Osteoblast (primary cell): ENCODE measurements at regions not wholly inside any gene's neighbourhood (a gene's known extent, or its start where the extent isn't known, plus 50 kb on each side); places are given as distances from the start of the nearest gene placed in this dataset.
"Not testable (repeated sequence)": the region's sequence is repeated elsewhere in the genome, so short reads cannot be mapped to it uniquely, and the experiment has no call there.

ENCODE experiments used
- DNase-seq: peaks from one replicate; pipeline ENCODE4 v3.0.0; 2011; ENCODE audit warnings: low spot score, mixed read lengths; ENCODE audit not compliant: insufficient read length; ENCODE audit errors: missing footprints
- H2AFZ ChIP-seq: 2 replicates; pipeline ENCODE4 v1.6.0; 2011; ENCODE audit warnings: mild to moderate bottlenecking, low read length
- H3K27ac ChIP-seq: 2 replicates; pipeline ENCODE4 v1.5.1; 2011; ENCODE audit warnings: mild to moderate bottlenecking, low read depth, low read length, moderate library complexity
- H3K27me3 ChIP-seq: 2 replicates; pipeline ENCODE4 v1.6.0; 2012; ENCODE audit warnings: mild to moderate bottlenecking, control low read depth, inconsistent platforms, low read length, moderate library complexity; ENCODE audit not compliant: insufficient read depth
- H3K36me3 ChIP-seq: 2 replicates; pipeline ENCODE4 v1.5.1; 2011; ENCODE audit warnings: mild to moderate bottlenecking, low read length, control low read depth, moderate library complexity; ENCODE audit not compliant: insufficient read depth
- H3K4me1 ChIP-seq: 2 replicates; pipeline ENCODE4 v1.5.1; 2011; ENCODE audit warnings: mild to moderate bottlenecking, low read length, control low read depth, moderate library complexity; ENCODE audit not compliant: insufficient read depth
- H3K4me2 ChIP-seq: 2 replicates; pipeline ENCODE4 v1.6.0; 2011; ENCODE audit warnings: mild to moderate bottlenecking, low read length; ENCODE audit not compliant: insufficient read depth
- H3K4me3 ChIP-seq: fragments of 200-600 bp; sonication (generic); 3 replicates; pipeline ENCODE4 v1.5.1; 2012; ENCODE audit warnings: mild to moderate bottlenecking, low read length, inconsistent platforms; ENCODE audit not compliant: insufficient read depth
- H3K79me2 ChIP-seq: 2 replicates; pipeline ENCODE4 v1.6.0; 2012; ENCODE audit warnings: mild to moderate bottlenecking, low read length, control low read depth, inconsistent platforms; ENCODE audit not compliant: insufficient read depth
- H3K9me3 ChIP-seq: 2 replicates; pipeline ENCODE4 v1.5.1; 2011; ENCODE audit warnings: low read depth, low read length, control low read depth
- H4K20me1 ChIP-seq: 2 replicates; pipeline ENCODE4 v1.6.0; 2012; ENCODE audit warnings: mild to moderate bottlenecking, low read length, control low read depth; ENCODE audit not compliant: insufficient read depth
- CTCF ChIP-seq: IDR thresholded peaks from 2 replicates; pipeline ENCODE4 v1.5.1; 2011; ENCODE audit warnings: mild to moderate bottlenecking, low read depth, low read length, moderate library complexity; ENCODE audit errors: extremely low read depth

GRCh38 chr4:135927651-135928050, 1604.6 kb downstream of the PCDH18 start:
- Histone ChIP-seq H2AFZ (no peak overlapping the region), H3K4me1 (no peaks in the 10 kb centered on the region), H3K9me3 (no peaks in the 10 kb centered on the region), H3K27me3 (no peaks in the 10 kb centered on the region), H3K27ac (no peak overlapping the region), H4K20me1 (no peaks in the 10 kb centered on the region), H3K79me2 (no peaks in the 10 kb centered on the region), H3K4me2 (no peak overlapping the region), H3K36me3 (no peaks in the 10 kb centered on the region), H3K4me3 (no peak overlapping the region)
- DNase-seq, result no peak
- no peak for TF ChIP-seq CTCF

GRCh38 chr4:135921081-135921480, 1611.2 kb downstream of the PCDH18 start:
- no peak for TF ChIP-seq CTCF
- Histone ChIP-seq H3K79me2 (no peaks in the 10 kb centered on the region), H3K9me3 (no peaks in the 10 kb centered on the region), H3K4me2 (no peak overlapping the region), H3K27me3 (no peaks in the 10 kb centered on the region), H2AFZ (no peak overlapping the region), H3K4me3 (no peak overlapping the region), H3K27ac (no peak overlapping the region), H4K20me1 (no peaks in the 10 kb centered on the region), H3K4me1 (no peaks in the 10 kb centered on the region), H3K36me3 (no peaks in the 10 kb centered on the region)
- no peak for DNase-seq

- H3K9me3 ChIP-seq, result no peaks in the 10 kb centered on the region
- H3K4me3 ChIP-seq, result no peak overlapping the region
- H3K27ac ChIP-seq, result no peak overlapping the region
- H3K27me3 ChIP-seq, result no peaks in the 10 kb centered on the region
- no peak overlapping the region for H3K4me2 ChIP-seq
- DNase-seq, result no peak
- H2AFZ ChIP-seq, result no peak overlapping the region
- H3K79me2 ChIP-seq, result no peaks in the 10 kb centered on the region
- H3K4me1 ChIP-seq, result no peaks in the 10 kb centered on the region
- H3K36me3 ChIP-seq, result no peaks in the 10 kb centered on the region
- TF ChIP-seq CTCF, result no peak
- no peaks in the 10 kb centered on the region for H4K20me1 ChIP-seq
Measured at GRCh38 chr4:135917011-135917410, 1615.3 kb downstream of the PCDH18 start.

GRCh38 chr4:135900956-135901355, 1631.3 kb downstream of the PCDH18 start:
- TF ChIP-seq CTCF, result no peak
- Histone ChIP-seq H3K27ac (no peak overlapping the region), H3K9me3 (peaks cover 6% of the 10 kb centered on the region), H3K36me3 (no peaks in the 10 kb centered on the region), H3K4me1 (no peaks in the 10 kb centered on the region), H3K4me3 (no peak overlapping the region), H2AFZ (no peak overlapping the region), H4K20me1 (no peaks in the 10 kb centered on the region), H3K27me3 (no peaks in the 10 kb centered on the region), H3K4me2 (no peak overlapping the region), H3K79me2 (no peaks in the 10 kb centered on the region)
- DNase-seq, result no peak

GRCh38 chr4:135864304-135864703, 1662.7 kb upstream of the PABPC4L start:
- H3K27ac ChIP-seq, H3K4me2 ChIP-seq, H3K9me3 ChIP-seq, H3K79me2 ChIP-seq, H3K36me3 ChIP-seq, H2AFZ ChIP-seq, DNase-seq, H3K27me3 ChIP-seq, H3K4me3 ChIP-seq, H4K20me1 ChIP-seq, H3K4me1 ChIP-seq: not testable (repeated sequence)
